ENCODE measurements at regions not wholly inside any gene's neighbourhood (a gene's known extent, or its start where the extent isn't known, plus 50 kb on each side); places are given as distances from the start of the nearest gene placed in this dataset.
"Not testable (repeated sequence)": the region's sequence is repeated elsewhere in the genome, so short reads cannot be mapped to it uniquely, and the experiment has no call there.

- DNase-seq (ENCODE audit: low read depth), result no peak
Observed at GRCh38 chr3:6654670-6655069, 206.2 kb upstream of the GRM7 start.

GRCh38 chr3:6655275-6655674, 205.6 kb upstream of the GRM7 start:
- DNase-seq (ENCODE audit: low read depth), result no peak

DNA sequence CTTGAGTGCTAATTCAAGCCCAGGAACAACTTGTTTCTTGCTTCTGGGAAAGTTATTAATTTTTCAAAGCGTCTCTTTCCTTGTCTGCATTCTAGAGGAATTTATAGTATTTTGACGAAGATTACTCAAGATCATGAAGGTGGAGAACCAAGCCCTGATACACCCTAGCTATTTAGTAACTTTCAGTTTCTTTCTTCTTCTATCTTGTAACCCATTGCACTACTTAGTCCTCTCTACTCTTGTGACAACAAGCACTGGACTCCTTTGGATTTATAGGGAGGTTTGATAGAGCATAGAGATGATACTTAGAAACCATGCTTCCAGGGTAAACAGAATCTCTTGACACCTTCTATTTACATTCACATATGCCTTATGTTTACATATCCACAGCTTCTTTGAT, 203.3 kb upstream of the GRM7 start:
- DNase-seq (ENCODE audit: low read depth), result no peak

DNA sequence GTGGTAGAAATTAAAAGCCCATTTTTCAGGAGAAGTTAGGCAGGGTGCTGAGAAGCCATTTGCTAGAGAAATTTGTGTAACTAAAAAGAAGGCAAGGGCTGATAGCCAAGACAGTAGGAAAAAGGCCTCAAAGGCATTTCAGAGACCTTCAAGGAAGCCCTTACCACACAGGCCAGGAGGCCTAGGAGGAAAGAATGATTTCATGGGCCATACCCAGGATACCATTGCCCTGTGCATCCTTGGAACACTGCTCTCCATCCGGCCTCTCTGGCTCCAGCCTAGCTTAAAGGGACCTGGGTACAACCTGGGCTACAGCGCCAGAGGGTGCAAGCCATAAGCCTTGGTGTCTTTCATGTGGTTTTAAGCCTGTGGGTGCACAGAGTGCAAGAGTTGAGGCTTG, 193.6 kb upstream of the GRM7 start:
- DNase-seq (ENCODE audit: low read depth), result no peak

- no peak for DNase-seq (ENCODE audit: low read depth)
Observed at GRCh38 chr3:6671363-6671762, 189.6 kb upstream of the GRM7 start.

DNA sequence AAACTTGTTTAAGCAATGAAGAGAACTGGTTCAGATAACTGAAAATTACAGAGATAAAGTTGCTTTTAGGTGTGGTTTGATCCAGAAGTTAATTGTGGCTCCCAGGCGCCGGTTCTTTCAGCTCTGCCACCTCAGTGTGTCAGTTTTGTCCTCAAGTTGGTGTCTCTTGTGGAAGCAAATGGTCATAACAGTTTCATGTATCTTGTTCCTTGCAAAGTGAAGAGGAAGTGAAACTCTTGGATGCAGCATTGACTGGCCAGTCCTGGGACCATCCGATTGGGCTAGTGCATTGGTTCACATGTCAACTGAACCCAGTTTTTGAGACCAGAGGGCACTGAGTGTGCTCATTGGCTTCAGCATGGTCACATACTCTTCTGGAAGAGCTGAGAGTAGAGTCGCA, 181.4 kb upstream of the GRM7 start:
- DNase-seq (ENCODE audit: low read depth), result no peak

DNA sequence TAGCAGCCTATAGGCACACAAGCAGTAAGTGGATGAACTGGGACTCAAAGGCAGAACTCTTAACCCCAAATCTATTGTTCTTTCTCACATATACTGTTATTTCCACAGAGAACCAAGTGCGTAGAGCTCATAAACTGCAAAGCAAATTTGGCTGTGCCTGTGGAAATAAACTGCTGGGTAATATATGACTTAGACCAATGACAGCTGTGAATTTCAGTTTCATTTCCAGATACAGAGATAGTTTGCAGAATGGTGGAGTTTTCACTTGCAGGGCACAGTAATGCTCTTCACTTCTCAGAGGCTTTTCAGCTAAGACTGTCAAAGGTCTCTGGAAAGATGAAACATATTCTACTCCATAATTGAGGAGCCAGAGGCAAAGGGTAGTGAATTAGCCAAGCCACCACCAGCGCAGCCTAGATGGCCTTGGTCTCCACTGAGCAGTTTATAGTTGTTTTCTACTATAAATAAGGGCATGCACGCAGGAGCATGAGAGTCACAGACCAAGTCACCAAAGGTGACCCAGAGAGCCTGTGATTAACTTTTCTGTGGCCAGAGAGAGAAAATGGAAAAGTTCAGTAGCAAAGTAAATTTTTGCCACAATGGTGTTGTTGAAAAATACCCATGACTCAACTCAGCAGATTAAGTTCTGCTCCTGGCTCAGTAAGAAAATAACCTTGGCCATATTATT, 180.7 kb upstream of the GRM7 start:
- no peak for DNase-seq (ENCODE audit: low read depth)

DNA sequence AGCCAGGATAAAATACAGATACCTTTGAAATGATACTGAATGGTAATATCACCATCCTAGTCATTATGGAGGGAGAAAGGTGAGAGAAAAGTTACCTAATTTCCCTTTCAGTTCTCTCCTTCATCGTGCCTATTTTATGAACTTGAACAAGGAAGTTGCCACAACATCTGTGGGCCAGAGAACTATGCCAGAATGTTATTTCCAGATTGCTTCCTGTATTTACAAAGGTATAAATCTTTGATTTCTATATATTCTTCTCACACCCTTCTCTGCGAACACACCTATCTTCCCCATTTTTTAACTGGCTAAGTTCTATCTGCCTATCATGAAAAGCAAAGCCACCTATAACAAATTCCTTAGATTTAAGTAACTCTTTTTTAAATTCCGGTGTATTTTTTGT, 163.6 kb upstream of the GRM7 start:
- no peak for DNase-seq (ENCODE audit: low read depth)

GRCh38 chr3:6697722-6698121, 163.2 kb upstream of the GRM7 start:
- DNase-seq (ENCODE audit: low read depth), result no peak

DNA sequence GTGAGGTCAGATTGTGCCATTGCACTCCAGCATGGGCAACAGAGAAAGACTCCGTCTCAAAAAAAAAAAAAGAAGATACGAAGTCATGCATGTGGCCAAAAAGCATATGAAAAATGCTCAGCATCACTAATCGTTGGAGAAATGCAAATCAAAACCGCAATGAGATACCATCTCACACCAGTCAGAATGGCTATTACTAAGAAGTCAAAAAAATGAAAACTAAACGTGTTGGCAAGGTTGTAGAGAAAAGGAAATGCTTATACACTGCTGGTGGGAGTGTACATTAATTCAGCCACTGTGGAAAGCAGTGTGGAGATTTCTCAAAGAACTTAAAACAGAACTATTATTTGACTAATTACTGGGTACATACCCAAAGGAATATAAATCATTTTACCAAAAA, 156.1 kb upstream of the GRM7 start:
- not testable (repeated sequence) for DNase-seq (ENCODE audit: low read depth)

DNA sequence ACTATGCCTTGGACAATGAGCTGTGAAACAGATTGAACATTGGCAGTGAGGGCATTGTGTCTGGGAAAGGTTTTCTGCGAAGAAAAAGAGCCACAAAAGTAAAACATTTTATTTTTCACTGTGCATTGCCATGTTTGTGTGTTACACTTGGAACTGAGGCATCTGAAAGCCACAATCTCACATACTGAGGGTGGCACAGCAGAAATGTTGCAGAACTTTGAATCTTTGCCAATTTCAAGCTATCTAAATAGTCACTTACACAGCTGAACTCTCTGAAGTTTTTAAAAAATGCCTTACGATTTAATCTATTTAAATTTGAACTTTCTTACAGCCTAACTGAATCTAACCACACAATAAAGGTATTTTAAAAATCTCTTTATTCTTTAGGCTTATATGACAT, 154.1 kb upstream of the GRM7 start:
- DNase-seq (ENCODE audit: low read depth), result no peak

DNA sequence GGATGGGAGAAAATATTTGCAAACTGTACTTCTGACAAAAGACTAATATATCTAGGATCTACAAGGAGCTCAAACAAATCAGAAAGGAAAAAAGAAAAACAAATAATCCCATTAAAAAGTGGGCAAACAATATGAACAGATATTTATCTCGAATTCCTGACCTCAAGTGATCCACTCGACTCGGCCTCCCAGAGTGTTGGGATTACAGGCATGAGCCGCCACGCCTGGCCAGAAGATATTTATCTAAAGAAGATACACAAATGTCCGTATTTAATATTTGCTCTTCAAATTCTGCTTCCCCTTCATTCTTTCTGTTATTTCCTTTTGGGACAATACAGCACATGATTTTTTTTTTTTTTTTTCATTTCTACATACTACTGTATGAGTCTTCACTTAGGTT, 151.7 kb upstream of the GRM7 start:
- no peak for DNase-seq (ENCODE audit: low read depth)

DNA sequence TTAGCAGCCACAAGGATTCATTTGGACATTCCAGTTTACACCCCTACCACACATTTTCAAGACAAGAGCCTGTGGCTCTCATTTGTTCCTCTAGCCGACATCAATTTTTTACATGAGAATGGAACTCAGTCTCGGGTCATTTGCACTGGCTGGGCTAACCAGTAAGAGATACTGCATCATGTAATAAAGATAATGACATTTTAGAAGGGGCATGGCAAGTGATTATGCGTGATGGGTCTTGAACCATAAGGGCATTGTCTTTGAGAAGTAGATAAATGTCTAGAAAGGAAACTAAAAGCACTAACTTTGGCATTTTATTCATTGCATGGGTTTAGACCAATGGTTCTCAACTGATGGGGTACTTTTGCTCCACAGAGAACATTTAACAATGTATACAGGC, 146.0 kb upstream of the GRM7 start:
- no peak for DNase-seq (ENCODE audit: low read depth)

DNA sequence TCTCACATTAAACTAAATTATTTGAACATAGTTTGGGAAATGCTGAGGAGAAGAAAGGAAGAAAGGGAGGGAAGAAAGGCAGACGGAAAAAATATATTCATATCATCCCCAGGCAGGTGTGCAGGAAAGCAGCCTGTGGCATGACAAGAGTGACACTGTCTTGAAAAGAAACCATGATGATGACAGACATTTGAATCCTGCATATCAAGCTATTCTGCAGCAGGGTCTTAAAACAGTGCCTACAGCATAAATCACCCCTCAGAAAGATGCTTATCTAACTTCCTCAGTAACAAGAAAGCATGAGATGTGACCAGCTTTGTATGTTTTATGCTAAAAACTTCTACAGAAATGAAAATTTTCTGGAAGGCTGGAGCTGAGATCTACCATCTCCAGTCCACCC, 144.5 kb upstream of the GRM7 start:
- DNase-seq (ENCODE audit: low read depth), result no peak

GRCh38 chr3:6717026-6717943, 143.6 kb upstream of the GRM7 start:
- DNase-seq (ENCODE audit: low read depth), result no peak

- no peak for DNase-seq (ENCODE audit: low read depth)
Observed at GRCh38 chr3:6719999-6720398, 140.9 kb upstream of the GRM7 start.

GRCh38 chr3:6721491-6721890, 139.4 kb upstream of the GRM7 start:
- DNase-seq (ENCODE audit: low read depth), result no peak

DNA sequence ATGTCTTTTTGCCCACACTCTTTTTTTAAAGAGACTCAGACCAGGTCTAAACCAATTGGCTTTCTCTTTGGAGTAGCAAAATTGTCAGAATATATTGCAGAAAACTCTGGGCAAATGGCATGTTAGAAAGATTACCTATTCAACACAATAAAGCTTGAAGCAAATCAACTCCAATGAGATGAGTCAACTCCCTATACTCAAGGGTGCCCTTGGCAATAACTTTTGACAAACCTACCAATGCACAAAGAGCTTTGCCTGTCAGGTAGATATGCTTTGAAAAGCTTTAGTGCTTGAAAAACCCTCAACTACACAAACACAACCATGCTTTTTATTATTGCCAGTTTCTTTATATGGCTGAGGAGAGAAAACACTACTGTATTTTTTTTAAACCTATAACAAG, 137.7 kb upstream of the GRM7 start:
- DNase-seq (ENCODE audit: low read depth), result no peak

DNA sequence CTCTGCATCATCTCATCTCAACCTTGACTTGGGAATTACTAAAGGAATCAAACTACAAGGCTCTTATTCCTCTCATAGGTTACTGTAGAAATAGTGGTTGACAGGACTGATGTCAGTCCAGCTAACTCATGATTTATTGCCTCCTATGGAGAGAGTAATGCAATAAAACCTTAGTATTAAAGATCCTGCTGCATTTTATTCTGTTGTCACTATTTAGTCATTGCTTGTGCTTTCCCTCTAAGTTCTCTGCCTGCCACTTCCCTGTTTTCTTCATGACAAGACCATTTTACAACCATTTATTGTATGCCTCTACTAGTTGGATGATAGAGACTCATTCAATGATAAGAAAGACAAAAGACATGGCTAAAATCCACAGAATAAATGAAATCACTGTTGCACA, 134.1 kb upstream of the GRM7 start:
- DNase-seq (ENCODE audit: low read depth), result no peak

DNA sequence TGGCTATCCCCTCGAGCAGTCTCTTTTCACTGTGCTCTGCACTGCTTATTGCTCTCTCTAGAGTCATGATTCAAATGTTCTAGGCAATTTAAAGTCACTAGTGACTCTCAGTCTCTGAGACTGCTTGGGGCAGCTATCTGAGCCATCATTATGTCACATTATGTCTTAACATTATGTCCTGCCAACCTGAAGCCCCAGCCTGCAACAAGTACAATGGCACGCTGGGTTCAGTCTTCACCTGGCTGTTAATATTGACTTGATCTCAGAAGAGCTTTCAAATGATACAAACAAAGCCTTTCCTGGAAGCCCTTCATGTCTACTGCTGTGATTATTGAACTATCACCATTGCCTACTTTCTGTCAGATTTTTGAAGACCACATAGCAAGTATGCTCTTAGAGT, 128.1 kb upstream of the GRM7 start:
- DNase-seq (ENCODE audit: low read depth), result no peak

- DNase-seq (ENCODE audit: low read depth), result no peak
Observed at GRCh38 chr3:6733699-6734394, 127.1 kb upstream of the GRM7 start.

DNA sequence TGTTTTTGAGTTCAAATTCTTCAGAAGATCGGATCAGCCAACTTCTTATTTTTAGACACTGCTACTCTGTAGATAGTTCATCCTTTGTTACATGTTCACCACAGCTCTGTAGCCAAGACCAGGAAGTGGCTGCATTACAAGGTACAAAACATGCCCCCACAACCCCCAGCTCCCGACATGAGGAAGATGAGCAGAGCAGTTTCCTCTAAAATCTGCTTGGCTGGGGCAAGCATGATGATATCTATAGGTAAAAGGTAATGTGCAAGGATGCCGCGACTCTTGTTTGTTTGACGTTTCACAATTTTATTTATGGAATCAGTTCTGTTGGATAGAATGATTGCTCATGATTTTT, 126.5 kb upstream of the GRM7 start:
- no peak for DNase-seq (ENCODE audit: low read depth)

All from myocyte (in vitro differentiated cells).